Osteocyte (in vitro differentiated cells): ENCODE measurements at regions not wholly inside any gene's neighbourhood (a gene's known extent, or its start where the extent isn't known, plus 50 kb on each side); places are given as distances from the start of the nearest gene placed in this dataset.

Source experiments
- DNase-seq: peaks from one replicate; pipeline ENCODE4 v3.0.0; 2021; ENCODE audit warnings: mixed read lengths; ENCODE audit not compliant: unreplicated experiment; ENCODE audit errors: extremely low spot score
- H3K27ac Mint-ChIP-seq: one replicate; pipeline ENCODE4 v1.8.0; 2021; ENCODE audit warnings: mild to moderate bottlenecking, mixed read lengths; ENCODE audit not compliant: unreplicated experiment
- H3K27me3 Mint-ChIP-seq: one replicate; pipeline ENCODE4 v1.8.0; 2021; ENCODE audit warnings: mixed read lengths; ENCODE audit not compliant: unreplicated experiment
- H3K36me3 Mint-ChIP-seq: one replicate; pipeline ENCODE4 v1.8.0; 2021; ENCODE audit warnings: mixed read lengths; ENCODE audit not compliant: unreplicated experiment
- H3K4me1 Mint-ChIP-seq: one replicate; pipeline ENCODE4 v1.8.0; 2021; ENCODE audit warnings: mixed read lengths; ENCODE audit not compliant: unreplicated experiment
- H3K4me3 Mint-ChIP-seq: one replicate; pipeline ENCODE4 v1.8.0; 2021; ENCODE audit warnings: mild to moderate bottlenecking, moderate library complexity, mixed read lengths; ENCODE audit not compliant: unreplicated experiment
- H3K9me3 Mint-ChIP-seq: one replicate; pipeline ENCODE4 v1.8.0; 2021; ENCODE audit warnings: mixed read lengths; ENCODE audit not compliant: unreplicated experiment
- TF ChIP-seq, protein P1 (sequence below): fragments of 200-600 bp; sonication (generic); IDR thresholded peaks from 2 replicates; pipeline ENCODE4 v1.5.0; 2021; ENCODE audit warnings: antibody characterized with exemption, mild to moderate bottlenecking, moderate library complexity

DNA sequence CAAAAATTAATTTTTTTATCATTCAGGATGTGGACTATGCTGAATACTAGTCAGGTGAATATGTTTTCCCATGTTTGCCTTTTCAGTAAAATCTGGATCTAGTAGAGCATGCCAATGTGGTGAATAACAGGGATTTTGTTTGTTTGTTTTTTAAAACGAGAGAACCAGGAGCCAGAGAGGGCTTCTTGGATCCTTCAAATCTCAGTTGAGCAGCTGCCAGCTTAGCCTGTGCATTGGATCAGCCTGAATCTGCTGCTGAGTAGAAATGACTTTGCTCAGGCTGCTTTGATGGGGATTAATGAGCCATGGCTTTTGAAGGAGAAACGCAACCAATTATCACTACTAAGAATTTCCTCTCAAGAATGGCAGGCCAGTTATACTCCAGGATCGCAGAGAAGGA is 493.8 kb downstream of the ARL4A start:
- Mint-ChIP-seq H3K4me1 (no peaks in the 10 kb centered on the region), H3K27me3 (peaks cover 5% of the 10 kb centered on the region), H3K36me3 (no peaks in the 10 kb centered on the region), H3K27ac (no peak overlapping the region), H3K9me3 (no peaks in the 10 kb centered on the region), H3K4me3 (no peak overlapping the region)
- DNase-seq = no peak
- TF ChIP-seq, protein P1, sequence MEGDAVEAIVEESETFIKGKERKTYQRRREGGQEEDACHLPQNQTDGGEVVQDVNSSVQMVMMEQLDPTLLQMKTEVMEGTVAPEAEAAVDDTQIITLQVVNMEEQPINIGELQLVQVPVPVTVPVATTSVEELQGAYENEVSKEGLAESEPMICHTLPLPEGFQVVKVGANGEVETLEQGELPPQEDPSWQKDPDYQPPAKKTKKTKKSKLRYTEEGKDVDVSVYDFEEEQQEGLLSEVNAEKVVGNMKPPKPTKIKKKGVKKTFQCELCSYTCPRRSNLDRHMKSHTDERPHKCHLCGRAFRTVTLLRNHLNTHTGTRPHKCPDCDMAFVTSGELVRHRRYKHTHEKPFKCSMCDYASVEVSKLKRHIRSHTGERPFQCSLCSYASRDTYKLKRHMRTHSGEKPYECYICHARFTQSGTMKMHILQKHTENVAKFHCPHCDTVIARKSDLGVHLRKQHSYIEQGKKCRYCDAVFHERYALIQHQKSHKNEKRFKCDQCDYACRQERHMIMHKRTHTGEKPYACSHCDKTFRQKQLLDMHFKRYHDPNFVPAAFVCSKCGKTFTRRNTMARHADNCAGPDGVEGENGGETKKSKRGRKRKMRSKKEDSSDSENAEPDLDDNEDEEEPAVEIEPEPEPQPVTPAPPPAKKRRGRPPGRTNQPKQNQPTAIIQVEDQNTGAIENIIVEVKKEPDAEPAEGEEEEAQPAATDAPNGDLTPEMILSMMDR = no peak

DNA sequence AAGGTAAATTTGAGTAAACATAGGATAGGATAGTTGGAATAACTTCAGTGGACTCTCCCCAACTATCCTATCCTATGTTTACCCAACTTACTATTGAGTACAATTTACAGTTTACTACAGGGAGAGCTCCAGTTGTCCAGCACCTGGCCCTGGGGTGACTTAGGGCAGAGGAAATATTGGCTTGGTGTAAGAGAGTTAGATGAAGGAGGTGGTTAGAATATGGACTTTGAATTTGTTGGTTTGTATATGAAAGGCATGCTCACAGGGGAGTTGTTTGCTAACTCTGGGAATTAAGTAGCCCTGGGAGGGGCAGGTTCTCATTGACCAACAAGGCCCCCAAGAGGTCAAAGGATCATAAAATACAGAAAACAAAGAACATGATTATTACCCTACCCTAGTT is 497.7 kb downstream of the ARL4A start:
- no peak overlapping the region for H3K4me3 Mint-ChIP-seq
- H3K27ac Mint-ChIP-seq = no peak overlapping the region
- TF ChIP-seq, protein P1 = no peak
- H3K9me3 Mint-ChIP-seq = no peaks in the 10 kb centered on the region
- H3K4me1 Mint-ChIP-seq = no peaks in the 10 kb centered on the region
- no peaks in the 10 kb centered on the region for H3K27me3 Mint-ChIP-seq
- H3K36me3 Mint-ChIP-seq = no peaks in the 10 kb centered on the region
- DNase-seq = no peak

DNA sequence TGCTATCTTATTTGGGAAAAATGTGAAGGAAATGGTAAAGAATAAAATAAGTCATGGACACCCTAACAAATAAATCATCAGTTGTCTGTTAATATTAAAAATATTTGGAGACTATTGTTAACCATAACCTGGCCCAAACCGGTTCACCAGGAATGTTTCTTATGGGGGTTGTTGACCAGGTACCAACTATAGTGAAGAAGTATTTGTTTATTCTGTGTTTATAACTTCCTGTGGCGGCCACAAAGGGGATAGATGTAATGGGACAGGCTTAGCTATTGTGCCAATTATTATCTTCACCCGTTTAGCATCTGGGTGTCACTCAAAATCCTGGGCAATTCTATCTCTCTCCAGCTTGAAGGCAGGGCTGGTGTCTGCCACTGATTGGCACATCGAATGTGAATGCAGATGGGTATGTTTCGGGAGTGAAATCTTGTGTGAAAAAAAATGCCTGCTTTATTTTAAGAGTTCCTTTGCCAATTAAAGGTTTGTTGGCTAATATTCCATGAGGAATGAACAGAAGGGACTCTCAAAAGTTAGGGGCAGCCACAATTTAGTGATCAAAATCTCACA is 500.9 kb downstream of the ARL4A start:
- no peaks in the 10 kb centered on the region for H3K4me1 Mint-ChIP-seq
- TF ChIP-seq, protein P1 = no peak
- no peaks in the 10 kb centered on the region for H3K27me3 Mint-ChIP-seq
- H3K27ac Mint-ChIP-seq = no peak overlapping the region
- no peaks in the 10 kb centered on the region for H3K9me3 Mint-ChIP-seq
- no peaks in the 10 kb centered on the region for H3K36me3 Mint-ChIP-seq
- H3K4me3 Mint-ChIP-seq = no peak overlapping the region
- DNase-seq = no peak

DNA sequence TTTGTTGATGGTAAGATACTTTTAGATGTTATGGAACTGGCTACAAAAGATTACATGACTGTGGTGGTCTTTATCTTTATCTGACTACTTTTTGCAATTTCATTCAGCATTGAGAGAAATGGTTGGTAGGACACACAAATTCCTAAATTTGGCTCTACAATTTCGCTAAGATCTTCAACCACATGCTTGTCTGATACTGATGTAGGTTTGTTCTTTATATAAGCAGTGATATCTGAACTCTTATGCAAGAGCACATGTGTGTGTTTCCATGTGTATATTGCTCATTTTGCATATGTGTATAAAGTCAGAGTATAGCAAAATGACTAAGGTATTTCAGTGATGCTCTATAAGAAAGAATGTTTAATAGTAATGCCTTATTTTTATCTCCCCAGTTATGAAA is 501.5 kb downstream of the ARL4A start:
- no peak for DNase-seq
- H3K9me3 Mint-ChIP-seq = no peaks in the 10 kb centered on the region
- TF ChIP-seq, protein P1 = no peak
- no peaks in the 10 kb centered on the region for H3K36me3 Mint-ChIP-seq
- H3K4me3 Mint-ChIP-seq = no peak overlapping the region
- no peaks in the 10 kb centered on the region for H3K27me3 Mint-ChIP-seq
- no peak overlapping the region for H3K27ac Mint-ChIP-seq
- no peaks in the 10 kb centered on the region for H3K4me1 Mint-ChIP-seq

DNA sequence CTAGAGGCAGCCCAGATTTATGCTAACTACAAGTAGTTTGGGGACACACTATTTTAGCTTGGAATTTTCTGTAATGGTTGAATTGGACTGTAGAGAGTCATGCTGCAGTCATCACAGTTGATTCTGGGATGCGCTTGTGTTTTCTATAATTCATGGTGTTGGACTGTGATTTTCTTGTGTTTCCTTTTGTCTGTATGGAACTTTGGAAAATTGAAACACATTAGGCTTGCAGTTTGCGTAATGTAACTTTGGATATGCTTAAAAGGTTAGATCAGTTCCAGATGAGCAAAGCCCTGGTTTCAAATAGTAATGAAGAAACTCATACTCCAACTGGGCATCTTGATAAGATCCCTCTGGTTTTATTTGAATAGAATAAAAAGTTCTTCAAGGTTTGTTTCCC is 502.2 kb downstream of the ARL4A start:
- Mint-ChIP-seq H3K4me1 (no peaks in the 10 kb centered on the region), H3K27me3 (no peaks in the 10 kb centered on the region), H3K27ac (no peak overlapping the region), H3K36me3 (no peaks in the 10 kb centered on the region), H3K9me3 (no peaks in the 10 kb centered on the region), H3K4me3 (no peak overlapping the region)
- TF ChIP-seq, protein P1 = no peak
- no peak for DNase-seq
